Uterus (tissue), 2 donors: ENCODE measurements at regions not wholly inside any gene's neighbourhood (a gene's known extent, or its start where the extent isn't known, plus 50 kb on each side); places are given as distances from the start of the nearest gene placed in this dataset.

Experiments
- POLR2A ChIP-seq, 2 donors: fragments of 450-650 bp; IDR thresholded peaks; one replicate each; pipeline ENCODE4 v1.6.1; 2016; ENCODE audit warnings: antibody characterized with exemption in 2 of 2, mild to moderate bottlenecking in 1 of 2, moderate library complexity in 1 of 2
- TF ChIP-seq, protein P1 (sequence below), 4 experiments: fragments of 200-600 bp in 2 of 4; fragments of 450-650 bp in 2 of 4; sonication (generic) in 2 of 4; IDR thresholded peaks; one replicate each; pipeline ENCODE4 v1.5.1; 2016 to 2019; ENCODE audit warnings: antibody characterized with exemption in 4 of 4, mild to moderate bottlenecking in 2 of 4, moderate library complexity in 1 of 4

DNA sequence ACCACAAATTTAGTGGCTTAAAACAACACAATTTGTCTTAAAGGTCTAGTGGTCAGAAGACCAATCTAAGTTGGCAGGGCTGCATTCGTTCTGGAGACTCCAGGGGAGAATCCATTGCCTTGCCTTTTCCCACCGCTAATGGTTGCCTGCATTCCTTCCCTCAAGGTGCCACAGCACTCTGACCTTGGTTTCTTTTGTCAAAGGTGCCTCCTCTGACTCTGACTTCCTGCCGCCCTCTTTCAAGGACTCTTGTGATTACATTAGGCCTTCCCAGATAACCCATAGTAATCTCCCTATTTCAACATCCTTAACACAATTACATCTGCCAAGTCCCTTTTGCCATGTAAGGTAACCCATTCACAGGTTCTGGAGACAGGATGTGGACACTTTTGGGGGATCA lies 145.3 kb downstream of the S1PR1 start:
- TF ChIP-seq, protein P1, sequence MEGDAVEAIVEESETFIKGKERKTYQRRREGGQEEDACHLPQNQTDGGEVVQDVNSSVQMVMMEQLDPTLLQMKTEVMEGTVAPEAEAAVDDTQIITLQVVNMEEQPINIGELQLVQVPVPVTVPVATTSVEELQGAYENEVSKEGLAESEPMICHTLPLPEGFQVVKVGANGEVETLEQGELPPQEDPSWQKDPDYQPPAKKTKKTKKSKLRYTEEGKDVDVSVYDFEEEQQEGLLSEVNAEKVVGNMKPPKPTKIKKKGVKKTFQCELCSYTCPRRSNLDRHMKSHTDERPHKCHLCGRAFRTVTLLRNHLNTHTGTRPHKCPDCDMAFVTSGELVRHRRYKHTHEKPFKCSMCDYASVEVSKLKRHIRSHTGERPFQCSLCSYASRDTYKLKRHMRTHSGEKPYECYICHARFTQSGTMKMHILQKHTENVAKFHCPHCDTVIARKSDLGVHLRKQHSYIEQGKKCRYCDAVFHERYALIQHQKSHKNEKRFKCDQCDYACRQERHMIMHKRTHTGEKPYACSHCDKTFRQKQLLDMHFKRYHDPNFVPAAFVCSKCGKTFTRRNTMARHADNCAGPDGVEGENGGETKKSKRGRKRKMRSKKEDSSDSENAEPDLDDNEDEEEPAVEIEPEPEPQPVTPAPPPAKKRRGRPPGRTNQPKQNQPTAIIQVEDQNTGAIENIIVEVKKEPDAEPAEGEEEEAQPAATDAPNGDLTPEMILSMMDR (IDR thresholded peaks at IDR 0.05), result no peak
- TF ChIP-seq POLR2A (IDR thresholded peaks at IDR 0.05), result no peak
